UCSD-AML1 (cell line): ENCODE measurements at regions not wholly inside any gene's neighbourhood (a gene's known extent, or its start where the extent isn't known, plus 50 kb on each side); places are given as distances from the start of the nearest gene placed in this dataset.

ENCODE experiments used
- DNase-seq: peaks from one replicate; lab custom pipeline; 2025; ENCODE audit not compliant: unreplicated experiment; lab: John Stamatoyannopoulos, UW

DNA sequence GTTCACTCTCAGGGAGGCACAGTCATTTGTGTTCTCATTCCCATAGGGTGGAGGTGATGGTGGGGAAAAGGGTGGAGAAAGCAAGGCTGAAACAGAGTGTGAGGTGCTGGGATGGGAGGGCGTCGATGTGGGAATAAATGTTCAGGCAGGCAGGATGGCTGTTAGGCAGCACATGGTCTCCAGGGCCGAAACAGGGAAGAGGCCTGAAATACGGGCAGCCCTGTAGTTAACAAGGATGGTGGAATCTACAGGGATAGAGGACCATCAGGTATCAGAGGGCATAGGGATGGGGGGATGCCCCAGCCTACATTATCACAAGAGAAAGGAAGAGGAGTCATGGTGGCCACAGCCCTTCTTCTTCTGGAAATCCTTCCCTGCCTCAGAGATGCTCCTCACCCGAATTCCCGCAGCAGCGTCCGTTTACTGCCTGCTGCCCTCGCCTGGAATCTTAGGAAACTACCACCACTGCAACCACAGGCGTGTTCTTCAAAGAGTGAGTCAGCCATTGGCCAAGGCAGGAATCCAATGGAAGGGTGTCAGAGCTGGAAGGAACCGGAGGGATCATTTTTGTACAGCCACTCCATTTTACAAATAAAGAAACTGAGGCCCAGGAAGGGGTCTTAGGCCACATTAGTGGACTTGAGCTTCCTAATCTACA lies 49.7 kb upstream of the POMGNT2 start:
- DNase-seq = no peak
